SU-DHL-6 (cell line): ENCODE measurements at regions not wholly inside any gene's neighbourhood (a gene's known extent, or its start where the extent isn't known, plus 50 kb on each side); places are given as distances from the start of the nearest gene placed in this dataset.
A peak's percentile ranks its signal among the peaks of the same experiment; 100 is the strongest.

Experiments used
- H2AFZ ChIP-seq: fragments of 200-600 bp; sonication (generic); 2 replicates; pipeline ENCODE4 v1.6.1; 2014; ENCODE audit warnings: low read depth, mild to moderate bottlenecking, moderate library complexity, mixed read lengths, antibody characterized with exemption, low read length; ENCODE audit not compliant: severe bottlenecking
- H3F3A ChIP-seq: fragments of 200-600 bp; shearing (Covaris generic); 2 replicates; pipeline ENCODE4 v1.6.0; 2016; ENCODE audit warnings: antibody characterized with exemption, mild to moderate bottlenecking; ENCODE audit not compliant: insufficient read depth
- H3K27ac ChIP-seq: fragments of 200-600 bp; sonication (generic); 2 replicates; pipeline ENCODE4 v1.5.1; 2016; ENCODE audit warnings: low read depth, mild to moderate bottlenecking, low read length, moderate library complexity, mixed read lengths
- H3K27me3 ChIP-seq: fragments of 200-600 bp; sonication (generic), shearing (Covaris generic); 2 replicates; pipeline ENCODE4 v1.6.0; 2014; ENCODE audit warnings: mild to moderate bottlenecking, low read length
- H3K36me3 ChIP-seq: fragments of 200-600 bp; sonication (generic); 2 replicates; pipeline ENCODE4 v1.6.1; 2014; ENCODE audit warnings: mild to moderate bottlenecking, low read length, mixed read lengths
- H3K4me2 ChIP-seq: fragments of 300-600, 200-600 bp; shearing (Covaris generic), sonication (generic); 2 replicates; pipeline ENCODE4 v1.6.0; 2014; ENCODE audit warnings: low read length, low read depth, mild to moderate bottlenecking; ENCODE audit not compliant: poor library complexity, severe bottlenecking
- H3K4me3 ChIP-seq: fragments of 200-600 bp; sonication (generic); 2 replicates; pipeline ENCODE4 v1.5.1; 2014; ENCODE audit warnings: antibody characterized with exemption, low read length, mild to moderate bottlenecking, mixed read lengths; ENCODE audit not compliant: insufficient read depth, poor library complexity, severe bottlenecking
- H3K79me2 ChIP-seq: fragments of 200-600 bp; sonication (generic); 2 replicates; pipeline ENCODE4 v1.6.1; 2014; ENCODE audit warnings: mild to moderate bottlenecking, low read length, moderate library complexity; ENCODE audit not compliant: insufficient read depth
- H3K9ac ChIP-seq: fragments of 200-600 bp; sonication (generic); 2 replicates; pipeline ENCODE4 v1.7.0; 2014; ENCODE audit warnings: mild to moderate bottlenecking, low read length
- H3K9me2 ChIP-seq: fragments of 200-600 bp; sonication (generic); replicated peaks from 2 replicates; pipeline ENCODE4 v1.6.1; 2014; ENCODE audit warnings: low read length; ENCODE audit not compliant: insufficient read depth
- H3K9me3 ChIP-seq: fragments of 200-600 bp; sonication (generic); 2 replicates; pipeline ENCODE4 v1.6.1; 2014; ENCODE audit warnings: low read length, mixed read lengths; ENCODE audit not compliant: insufficient read depth
- H4K20me1 ChIP-seq: fragments of 200-600 bp; sonication (generic); 2 replicates; pipeline ENCODE4 v1.6.1; 2014; ENCODE audit warnings: low read depth, mild to moderate bottlenecking, antibody characterized with exemption, low read length, moderate library complexity, mixed read lengths
- CTCF ChIP-seq: fragments of 200-600 bp; sonication (generic); IDR thresholded peaks from one replicate; pipeline ENCODE4 v1.5.1; 2017; ENCODE audit warnings: antibody characterized with exemption, mild to moderate bottlenecking, low read length, moderate library complexity; ENCODE audit not compliant: insufficient read depth, poor library complexity, severe bottlenecking
- EZH2phosphoT487 ChIP-seq: fragments of 200-600 bp; sonication (generic), shearing (Covaris generic); conservative IDR thresholded peaks from 2 replicates; pipeline ENCODE4 v1.6.1; 2018; ENCODE audit warnings: mild to moderate bottlenecking, antibody characterized with exemption, low read length, moderate library complexity, mixed read lengths

GRCh38 chr15:25268166-25268565, 170.7 kb downstream of the UBE3A start:
- H3K4me3 ChIP-seq: no peak overlapping the region
- H3K79me2 ChIP-seq: no peaks in the 10 kb centered on the region
- TF ChIP-seq CTCF: peak; percentile 12
- no peak for TF ChIP-seq EZH2phosphoT487
- no peaks in the 10 kb centered on the region for H4K20me1 ChIP-seq
- H3K9me3 ChIP-seq: no peaks in the 10 kb centered on the region
- no peak overlapping the region for H3K4me2 ChIP-seq
- H3K36me3 ChIP-seq: no peaks in the 10 kb centered on the region
- H2AFZ ChIP-seq: no peak overlapping the region
- no peak overlapping the region for H3K9ac ChIP-seq
- H3K9me2 ChIP-seq: no peaks in the 10 kb centered on the region
- no peak overlapping the region for H3K27ac ChIP-seq
- no peaks in the 10 kb centered on the region for H3F3A ChIP-seq
- no peaks in the 10 kb centered on the region for H3K27me3 ChIP-seq
